ENCODE measurements at regions not wholly inside any gene's neighbourhood (a gene's known extent, or its start where the extent isn't known, plus 50 kb on each side); places are given as distances from the start of the nearest gene placed in this dataset.

GRCh38 chr5:101676646-101677045 is 619.4 kb downstream of the SLCO4C1 start:
- no peak overlapping the region for H3K4me3 ChIP-seq (ENCODE audit: insufficient read depth, low read depth, low read length)
- H3K4me1 ChIP-seq (ENCODE audit: control insufficient read depth, insufficient read depth, low read length) = no peaks in the 10 kb centered on the region
- H3K36me3 ChIP-seq (ENCODE audit: control insufficient read depth, insufficient read depth, low read length) = no peaks in the 10 kb centered on the region
- no peaks in the 10 kb centered on the region for H3K27me3 ChIP-seq (ENCODE audit: control insufficient read depth, insufficient read depth, low read length, poor library complexity, severe bottlenecking)
- no peaks in the 10 kb centered on the region for H3K9me3 ChIP-seq (ENCODE audit: control insufficient read depth, low read length)
- 94% methylated on average over 2 of the region's 2 CpGs; no CpG with 5 or more reads in 1 of the 2 experiments for WGBS, 2 experiments
- no peak overlapping the region for H3K27ac ChIP-seq (ENCODE audit: insufficient read depth, low read depth, low read length, poor library complexity, severe bottlenecking)

GRCh38 chr5:101675510-101676219 is 620.4 kb downstream of the SLCO4C1 start:
- Histone ChIP-seq H3K4me3 (ENCODE audit: insufficient read depth, low read depth, low read length) (no peak overlapping the region), H3K9me3 (ENCODE audit: control insufficient read depth, low read length) (no peaks in the 10 kb centered on the region), H3K36me3 (ENCODE audit: control insufficient read depth, insufficient read depth, low read length) (no peaks in the 10 kb centered on the region), H3K4me1 (ENCODE audit: control insufficient read depth, insufficient read depth, low read length) (no peaks in the 10 kb centered on the region), H3K27ac (ENCODE audit: insufficient read depth, low read depth, low read length, poor library complexity, severe bottlenecking) (no peak overlapping the region), H3K27me3 (ENCODE audit: control insufficient read depth, insufficient read depth, low read length, poor library complexity, severe bottlenecking) (no peaks in the 10 kb centered on the region)
- WGBS, 2 experiments = 95 to 99% methylated on average over 2 to 4 of the region's 4 CpGs

- no peaks in the 10 kb centered on the region for H3K27me3 ChIP-seq (ENCODE audit: control insufficient read depth, insufficient read depth, low read length, poor library complexity, severe bottlenecking)
- H3K9me3 ChIP-seq (ENCODE audit: control insufficient read depth, low read length) = no peaks in the 10 kb centered on the region
- H3K27ac ChIP-seq (ENCODE audit: insufficient read depth, low read depth, low read length, poor library complexity, severe bottlenecking) = no peak overlapping the region
- 94 to 96% methylated on average over 2 to 3 of the region's 5 CpGs for WGBS, 2 experiments
- no peak overlapping the region for H3K4me3 ChIP-seq (ENCODE audit: insufficient read depth, low read depth, low read length)
- no peaks in the 10 kb centered on the region for H3K4me1 ChIP-seq (ENCODE audit: control insufficient read depth, insufficient read depth, low read length)
- no peaks in the 10 kb centered on the region for H3K36me3 ChIP-seq (ENCODE audit: control insufficient read depth, insufficient read depth, low read length)
Observed at GRCh38 chr5:101673120-101673519, 623.0 kb downstream of the SLCO4C1 start.

GRCh38 chr5:101664071-101664791 is 631.9 kb downstream of the SLCO4C1 start:
- H3K4me1 ChIP-seq (ENCODE audit: control insufficient read depth, insufficient read depth, low read length) = no peaks in the 10 kb centered on the region
- 91 to 93% methylated on average over 7 to 8 of the region's 9 CpGs for whole genome bisulfite sequencing, 2 experiments
- H3K4me3 ChIP-seq (ENCODE audit: insufficient read depth, low read depth, low read length) = no peak overlapping the region
- H3K36me3 ChIP-seq (ENCODE audit: control insufficient read depth, insufficient read depth, low read length) = no peaks in the 10 kb centered on the region
- H3K9me3 ChIP-seq (ENCODE audit: control insufficient read depth, low read length) = no peaks in the 10 kb centered on the region
- H3K27ac ChIP-seq (ENCODE audit: insufficient read depth, low read depth, low read length, poor library complexity, severe bottlenecking) = no peak overlapping the region
- no peaks in the 10 kb centered on the region for H3K27me3 ChIP-seq (ENCODE audit: control insufficient read depth, insufficient read depth, low read length, poor library complexity, severe bottlenecking)

- no peaks in the 10 kb centered on the region for H3K4me1 ChIP-seq (ENCODE audit: control insufficient read depth, insufficient read depth, low read length)
- no peak overlapping the region for H3K4me3 ChIP-seq (ENCODE audit: insufficient read depth, low read depth, low read length)
- 83 to 100% methylated on average over 2 of the region's 2 CpGs for WGBS, 2 experiments
- no peaks in the 10 kb centered on the region for H3K9me3 ChIP-seq (ENCODE audit: control insufficient read depth, low read length)
- H3K27ac ChIP-seq (ENCODE audit: insufficient read depth, low read depth, low read length, poor library complexity, severe bottlenecking) = no peak overlapping the region
- H3K36me3 ChIP-seq (ENCODE audit: control insufficient read depth, insufficient read depth, low read length) = no peaks in the 10 kb centered on the region
- no peaks in the 10 kb centered on the region for H3K27me3 ChIP-seq (ENCODE audit: control insufficient read depth, insufficient read depth, low read length, poor library complexity, severe bottlenecking)
Observed at GRCh38 chr5:101663543-101663942, 632.5 kb downstream of the SLCO4C1 start.

- H3K36me3 ChIP-seq (ENCODE audit: control insufficient read depth, insufficient read depth, low read length) = no peaks in the 10 kb centered on the region
- H3K27me3 ChIP-seq (ENCODE audit: control insufficient read depth, insufficient read depth, low read length, poor library complexity, severe bottlenecking) = no peaks in the 10 kb centered on the region
- no peaks in the 10 kb centered on the region for H3K4me1 ChIP-seq (ENCODE audit: control insufficient read depth, insufficient read depth, low read length)
- H3K4me3 ChIP-seq (ENCODE audit: insufficient read depth, low read depth, low read length) = no peak overlapping the region
- H3K27ac ChIP-seq (ENCODE audit: insufficient read depth, low read depth, low read length, poor library complexity, severe bottlenecking) = no peak overlapping the region
- no peaks in the 10 kb centered on the region for H3K9me3 ChIP-seq (ENCODE audit: control insufficient read depth, low read length)
Observed at GRCh38 chr5:101662263-101662662, 633.8 kb downstream of the SLCO4C1 start.

GRCh38 chr5:101658433-101658832 is 637.7 kb downstream of the SLCO4C1 start:
- H3K27ac ChIP-seq (ENCODE audit: insufficient read depth, low read depth, low read length, poor library complexity, severe bottlenecking) = no peak overlapping the region
- no peaks in the 10 kb centered on the region for H3K9me3 ChIP-seq (ENCODE audit: control insufficient read depth, low read length)
- 82 to 85% methylated on average over 7 of the region's 7 CpGs for WGBS, 2 experiments
- H3K36me3 ChIP-seq (ENCODE audit: control insufficient read depth, insufficient read depth, low read length) = no peaks in the 10 kb centered on the region
- H3K4me3 ChIP-seq (ENCODE audit: insufficient read depth, low read depth, low read length) = no peak overlapping the region
- H3K27me3 ChIP-seq (ENCODE audit: control insufficient read depth, insufficient read depth, low read length, poor library complexity, severe bottlenecking) = no peaks in the 10 kb centered on the region
- H3K4me1 ChIP-seq (ENCODE audit: control insufficient read depth, insufficient read depth, low read length) = no peaks in the 10 kb centered on the region

GRCh38 chr5:101653996-101654395 is 642.1 kb downstream of the SLCO4C1 start:
- H3K27me3 ChIP-seq (ENCODE audit: control insufficient read depth, insufficient read depth, low read length, poor library complexity, severe bottlenecking) = no peaks in the 10 kb centered on the region
- no peak overlapping the region for H3K27ac ChIP-seq (ENCODE audit: insufficient read depth, low read depth, low read length, poor library complexity, severe bottlenecking)
- no peaks in the 10 kb centered on the region for H3K9me3 ChIP-seq (ENCODE audit: control insufficient read depth, low read length)
- WGBS, 2 experiments = 67 to 74% methylated on average over 2 of the region's 2 CpGs
- H3K4me1 ChIP-seq (ENCODE audit: control insufficient read depth, insufficient read depth, low read length) = no peaks in the 10 kb centered on the region
- no peaks in the 10 kb centered on the region for H3K36me3 ChIP-seq (ENCODE audit: control insufficient read depth, insufficient read depth, low read length)
- H3K4me3 ChIP-seq (ENCODE audit: insufficient read depth, low read depth, low read length) = no peak overlapping the region

GRCh38 chr5:101647861-101648260 is 648.2 kb downstream of the SLCO4C1 start:
- no peaks in the 10 kb centered on the region for H3K27me3 ChIP-seq (ENCODE audit: control insufficient read depth, insufficient read depth, low read length, poor library complexity, severe bottlenecking)
- H3K4me1 ChIP-seq (ENCODE audit: control insufficient read depth, insufficient read depth, low read length) = no peaks in the 10 kb centered on the region
- no peaks in the 10 kb centered on the region for H3K36me3 ChIP-seq (ENCODE audit: control insufficient read depth, insufficient read depth, low read length)
- no peaks in the 10 kb centered on the region for H3K9me3 ChIP-seq (ENCODE audit: control insufficient read depth, low read length)
- WGBS, 2 experiments = 87 to 96% methylated on average over 1 to 2 of the region's 2 CpGs
- H3K4me3 ChIP-seq (ENCODE audit: insufficient read depth, low read depth, low read length) = no peak overlapping the region
- no peak overlapping the region for H3K27ac ChIP-seq (ENCODE audit: insufficient read depth, low read depth, low read length, poor library complexity, severe bottlenecking)

GRCh38 chr5:101643794-101644193 is 652.3 kb downstream of the SLCO4C1 start:
- H3K27ac ChIP-seq (ENCODE audit: insufficient read depth, low read depth, low read length, poor library complexity, severe bottlenecking) = no peak overlapping the region

More at GRCh38 chr5:101643794-101644193, 652.3 kb downstream of the SLCO4C1 start:
- Histone ChIP-seq H3K27me3 (ENCODE audit: control insufficient read depth, insufficient read depth, low read length, poor library complexity, severe bottlenecking) (no peaks in the 10 kb centered on the region), H3K9me3 (ENCODE audit: control insufficient read depth, low read length) (no peaks in the 10 kb centered on the region), H3K4me3 (ENCODE audit: insufficient read depth, low read depth, low read length) (no peak overlapping the region), H3K36me3 (ENCODE audit: control insufficient read depth, insufficient read depth, low read length) (no peaks in the 10 kb centered on the region), H3K4me1 (ENCODE audit: control insufficient read depth, insufficient read depth, low read length) (no peaks in the 10 kb centered on the region)
- 90% methylated on average over 2 of the region's 2 CpGs; no CpG with 5 or more reads in 1 of the 2 experiments for WGBS, 2 experiments

All from ectodermal cell (in vitro differentiated cells).